ENCODE measurements at regions not wholly inside any gene's neighbourhood (a gene's known extent, or its start where the extent isn't known, plus 50 kb on each side); places are given as distances from the start of the nearest gene placed in this dataset.

GRCh38 chr16:85312174-85312573 lies 199.9 kb upstream of the CIBAR2 start:
- no peak for TF ChIP-seq REST (IDR thresholded peaks at IDR 0.05; ENCODE audit: insufficient read depth in 1 of 2, low read depth in 2 of 2, low read length in 2 of 2)
- TF ChIP-seq POLR2AphosphoS5 (IDR thresholded peaks at IDR 0.05; ENCODE audit: low read depth, low read length), result no peak
- no peak for TF ChIP-seq SIN3A (IDR thresholded peaks at IDR 0.05; ENCODE audit: borderline replicate concordance, insufficient read depth, low read length)
- no peak for TF ChIP-seq TAF1 (IDR thresholded peaks at IDR 0.05; ENCODE audit: borderline replicate concordance, insufficient read depth, low read length)

GRCh38 chr16:85312642-85313525 lies 200.6 kb upstream of the CIBAR2 start:
- TF ChIP-seq TAF1 (IDR thresholded peaks at IDR 0.05; ENCODE audit: borderline replicate concordance, insufficient read depth, low read length), result no peak
- no peak for TF ChIP-seq SIN3A (IDR thresholded peaks at IDR 0.05; ENCODE audit: borderline replicate concordance, insufficient read depth, low read length)
- TF ChIP-seq REST (IDR thresholded peaks at IDR 0.05; ENCODE audit: insufficient read depth in 1 of 2, low read depth in 2 of 2, low read length in 2 of 2), result no peak
- TF ChIP-seq FOXP2 (optimal IDR thresholded peaks at IDR 0.05; ENCODE audit: borderline replicate concordance, extremely low read depth, extremely low read length, insufficient read depth), result no peak
- no peak for TF ChIP-seq POLR2AphosphoS5 (IDR thresholded peaks at IDR 0.05; ENCODE audit: low read depth, low read length)

- TF ChIP-seq POLR2AphosphoS5 (IDR thresholded peaks at IDR 0.05; ENCODE audit: low read depth, low read length), result no peak
- no peak for TF ChIP-seq FOXP2 (optimal IDR thresholded peaks at IDR 0.05; ENCODE audit: borderline replicate concordance, extremely low read depth, extremely low read length, insufficient read depth)
- no peak for TF ChIP-seq TAF1 (IDR thresholded peaks at IDR 0.05; ENCODE audit: borderline replicate concordance, insufficient read depth, low read length)
- TF ChIP-seq SIN3A (IDR thresholded peaks at IDR 0.05; ENCODE audit: borderline replicate concordance, insufficient read depth, low read length), result no peak
- no peak for TF ChIP-seq REST (IDR thresholded peaks at IDR 0.05; ENCODE audit: insufficient read depth in 1 of 2, low read depth in 2 of 2, low read length in 2 of 2)
These were observed 201.4 kb upstream of the CIBAR2 start for GRCh38 chr16:85313526-85314301.

DNA sequence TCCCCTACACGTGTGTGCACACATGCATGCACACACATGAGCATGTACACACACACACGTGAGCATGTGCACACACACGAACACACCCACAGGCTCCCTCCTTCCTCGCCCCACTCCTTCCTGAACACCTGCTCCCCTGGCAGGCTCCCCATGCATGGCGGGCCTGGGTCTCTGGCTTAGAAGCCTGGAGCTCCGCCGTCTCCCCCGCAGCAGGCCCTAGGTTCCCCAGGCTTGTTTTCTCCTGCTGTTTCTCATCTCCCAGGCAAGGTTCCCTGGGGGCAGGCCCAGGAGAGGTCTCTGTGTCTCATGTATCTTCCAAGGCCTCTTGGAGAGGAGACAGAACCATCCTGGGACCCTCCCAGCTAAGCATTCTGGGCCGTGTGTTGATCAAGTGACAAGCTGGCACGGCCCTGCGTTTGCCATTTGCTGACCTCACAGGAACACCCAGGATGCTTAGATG lies 202.3 kb upstream of the CIBAR2 start:
- no peak for TF ChIP-seq POLR2AphosphoS5 (IDR thresholded peaks at IDR 0.05; ENCODE audit: low read depth, low read length)
- no peak for TF ChIP-seq SIN3A (IDR thresholded peaks at IDR 0.05; ENCODE audit: borderline replicate concordance, insufficient read depth, low read length)
- TF ChIP-seq REST (IDR thresholded peaks at IDR 0.05; ENCODE audit: insufficient read depth in 1 of 2, low read depth in 2 of 2, low read length in 2 of 2), result no peak
- no peak for TF ChIP-seq TAF1 (IDR thresholded peaks at IDR 0.05; ENCODE audit: borderline replicate concordance, insufficient read depth, low read length)
- no peak for TF ChIP-seq FOXP2 (optimal IDR thresholded peaks at IDR 0.05; ENCODE audit: borderline replicate concordance, extremely low read depth, extremely low read length, insufficient read depth)
